ENCODE measurements at regions not wholly inside any gene's neighbourhood (a gene's known extent, or its start where the extent isn't known, plus 50 kb on each side); places are given as distances from the start of the nearest gene placed in this dataset.

DNA sequence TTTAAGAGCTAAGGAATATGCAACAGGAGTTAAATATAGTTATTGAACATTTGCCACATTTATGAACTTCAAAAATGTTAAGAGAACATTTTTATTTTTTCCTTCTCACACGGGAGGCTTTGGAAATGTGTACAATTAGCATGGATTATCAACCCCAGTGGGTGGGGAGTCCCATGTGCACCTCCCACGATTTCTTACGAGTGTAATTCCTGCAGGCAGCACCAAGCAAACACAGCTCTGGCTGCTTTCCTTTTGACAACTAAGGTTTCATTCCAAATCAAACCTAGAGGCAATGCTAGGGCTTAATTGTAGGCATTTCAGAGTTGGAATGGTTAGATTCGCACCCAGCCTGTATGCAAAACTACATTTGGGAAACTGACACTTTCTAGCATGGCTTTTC lies 460.9 kb downstream of the METTL15 start:
- no peak overlapping the region for H3K4me2 ChIP-seq (ENCODE audit: low read length)
- no peak for FAIRE-seq
- no peak overlapping the region for H3K4me3 ChIP-seq (ENCODE audit: insufficient read depth, low read depth, low read length)
- H2AFZ ChIP-seq (ENCODE audit: low read depth, low read length), result no peak overlapping the region
- no peaks in the 10 kb centered on the region for H4K20me1 ChIP-seq (ENCODE audit: insufficient read depth, low read length)
- no peaks in the 10 kb centered on the region for H3K79me2 ChIP-seq (ENCODE audit: insufficient read depth, low read length)
- no peaks in the 10 kb centered on the region for H3K27me3 ChIP-seq (ENCODE audit: insufficient read depth, low read length)
- DNase-seq (ENCODE audit: low read depth), result no peak
- no peaks in the 10 kb centered on the region for H3K27me3 Mint-ChIP-seq (ENCODE audit: low read depth, unreplicated experiment)
- no peak overlapping the region for H3K27ac Mint-ChIP-seq (ENCODE audit: unreplicated experiment)
- no peaks in the 10 kb centered on the region for H3K9me3 Mint-ChIP-seq (ENCODE audit: unreplicated experiment)
- no peak overlapping the region for H3K4me3 Mint-ChIP-seq (ENCODE audit: unreplicated experiment)
- H3K4me1 ChIP-seq (ENCODE audit: insufficient read depth, low read length), result peaks cover 9% of the 10 kb centered on the region
- no peak for TF ChIP-seq EZH2 (IDR thresholded peaks at IDR 0.05; ENCODE audit: insufficient read depth, low read length)
- TF ChIP-seq, protein P1, sequence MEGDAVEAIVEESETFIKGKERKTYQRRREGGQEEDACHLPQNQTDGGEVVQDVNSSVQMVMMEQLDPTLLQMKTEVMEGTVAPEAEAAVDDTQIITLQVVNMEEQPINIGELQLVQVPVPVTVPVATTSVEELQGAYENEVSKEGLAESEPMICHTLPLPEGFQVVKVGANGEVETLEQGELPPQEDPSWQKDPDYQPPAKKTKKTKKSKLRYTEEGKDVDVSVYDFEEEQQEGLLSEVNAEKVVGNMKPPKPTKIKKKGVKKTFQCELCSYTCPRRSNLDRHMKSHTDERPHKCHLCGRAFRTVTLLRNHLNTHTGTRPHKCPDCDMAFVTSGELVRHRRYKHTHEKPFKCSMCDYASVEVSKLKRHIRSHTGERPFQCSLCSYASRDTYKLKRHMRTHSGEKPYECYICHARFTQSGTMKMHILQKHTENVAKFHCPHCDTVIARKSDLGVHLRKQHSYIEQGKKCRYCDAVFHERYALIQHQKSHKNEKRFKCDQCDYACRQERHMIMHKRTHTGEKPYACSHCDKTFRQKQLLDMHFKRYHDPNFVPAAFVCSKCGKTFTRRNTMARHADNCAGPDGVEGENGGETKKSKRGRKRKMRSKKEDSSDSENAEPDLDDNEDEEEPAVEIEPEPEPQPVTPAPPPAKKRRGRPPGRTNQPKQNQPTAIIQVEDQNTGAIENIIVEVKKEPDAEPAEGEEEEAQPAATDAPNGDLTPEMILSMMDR (IDR thresholded peaks at IDR 0.05; ENCODE audit: insufficient read depth, low read depth, low read length), result no peak
- H3K36me3 ChIP-seq (ENCODE audit: insufficient read depth, low read length), result no peaks in the 10 kb centered on the region
- H3K9me3 ChIP-seq (ENCODE audit: insufficient read depth, low read depth, low read length), result no peaks in the 10 kb centered on the region
- H3K4me1 Mint-ChIP-seq (ENCODE audit: low read depth, unreplicated experiment), result no peaks in the 10 kb centered on the region
- no peak overlapping the region for H3K9ac ChIP-seq (ENCODE audit: low read length)
- no peak overlapping the region for H3K27ac ChIP-seq (ENCODE audit: low read depth, low read length)
- H3K36me3 Mint-ChIP-seq (ENCODE audit: low read depth, unreplicated experiment), result no peaks in the 10 kb centered on the region

DNA sequence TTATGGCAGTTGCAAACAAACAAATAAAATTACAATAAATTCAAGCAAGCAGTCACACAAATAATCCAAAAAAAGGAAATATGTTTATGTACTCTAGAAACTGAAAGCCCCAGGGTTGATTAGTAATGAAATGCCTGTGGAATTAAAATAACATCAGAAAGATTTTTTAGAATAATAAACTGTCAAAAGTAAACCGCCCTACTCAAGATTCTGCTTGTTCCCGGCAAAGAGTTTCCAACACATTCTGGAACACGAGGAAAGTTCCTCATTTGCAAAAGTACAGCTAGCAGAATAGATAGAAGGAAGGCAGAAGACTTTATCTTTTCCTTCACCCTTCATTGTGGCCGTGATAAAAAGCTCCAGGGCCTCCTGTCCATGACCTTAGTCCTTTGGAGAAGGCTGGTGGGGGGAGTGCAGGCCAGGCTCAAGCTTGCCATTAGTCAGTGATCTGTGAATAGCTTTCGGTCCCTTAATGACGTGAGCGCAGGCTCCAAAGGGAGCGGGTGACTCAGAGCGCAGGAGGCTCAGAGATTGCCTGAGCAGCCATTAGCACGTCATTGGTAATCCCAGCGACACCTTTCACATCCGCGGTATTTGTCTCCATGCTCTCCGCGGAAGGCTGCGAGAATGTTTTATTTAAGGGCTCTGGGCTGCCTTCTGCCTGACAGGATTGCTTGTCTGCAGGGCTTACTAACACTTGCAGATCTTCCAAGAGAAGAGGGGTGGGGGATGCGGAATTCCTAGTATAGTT lies 458.3 kb downstream of the METTL15 start:
- H3K79me2 ChIP-seq (ENCODE audit: insufficient read depth, low read length), result no peaks in the 10 kb centered on the region
- H4K20me1 ChIP-seq (ENCODE audit: insufficient read depth, low read length), result no peaks in the 10 kb centered on the region
- TF ChIP-seq EZH2 (IDR thresholded peaks at IDR 0.05; ENCODE audit: insufficient read depth, low read length), result no peak
- TF ChIP-seq, protein P1 (IDR thresholded peaks at IDR 0.05; ENCODE audit: insufficient read depth, low read depth, low read length), result no peak
- peak overlapping the region; percentile 74 for H2AFZ ChIP-seq (ENCODE audit: low read depth, low read length)
- Mint-ChIP-seq H3K4me3 (ENCODE audit: unreplicated experiment) (no peak overlapping the region), H3K27me3 (ENCODE audit: low read depth, unreplicated experiment) (peaks cover 2% of the 10 kb centered on the region), H3K9me3 (ENCODE audit: unreplicated experiment) (no peaks in the 10 kb centered on the region), H3K27ac (ENCODE audit: unreplicated experiment) (no peak overlapping the region), H3K4me1 (ENCODE audit: low read depth, unreplicated experiment) (no peaks in the 10 kb centered on the region), H3K36me3 (ENCODE audit: low read depth, unreplicated experiment) (no peaks in the 10 kb centered on the region)
- H3K27ac ChIP-seq (ENCODE audit: low read depth, low read length), result peak overlapping the region; percentile 82
- FAIRE-seq, result peak; percentile 99
- peak; percentile 98 for DNase-seq (ENCODE audit: low read depth)
- peak overlapping the region; percentile 81 for H3K4me2 ChIP-seq (ENCODE audit: low read length)
- H3K4me1 ChIP-seq (ENCODE audit: insufficient read depth, low read length), result peaks cover 9% of the 10 kb centered on the region
- no peaks in the 10 kb centered on the region for H3K9me3 ChIP-seq (ENCODE audit: insufficient read depth, low read depth, low read length)
- peak overlapping the region; percentile 60 for H3K9ac ChIP-seq (ENCODE audit: low read length)
- H3K36me3 ChIP-seq (ENCODE audit: insufficient read depth, low read length), result no peaks in the 10 kb centered on the region
- peak overlapping the region; percentile 34 for H3K4me3 ChIP-seq (ENCODE audit: insufficient read depth, low read depth, low read length)
- no peaks in the 10 kb centered on the region for H3K27me3 ChIP-seq (ENCODE audit: insufficient read depth, low read length)

DNA sequence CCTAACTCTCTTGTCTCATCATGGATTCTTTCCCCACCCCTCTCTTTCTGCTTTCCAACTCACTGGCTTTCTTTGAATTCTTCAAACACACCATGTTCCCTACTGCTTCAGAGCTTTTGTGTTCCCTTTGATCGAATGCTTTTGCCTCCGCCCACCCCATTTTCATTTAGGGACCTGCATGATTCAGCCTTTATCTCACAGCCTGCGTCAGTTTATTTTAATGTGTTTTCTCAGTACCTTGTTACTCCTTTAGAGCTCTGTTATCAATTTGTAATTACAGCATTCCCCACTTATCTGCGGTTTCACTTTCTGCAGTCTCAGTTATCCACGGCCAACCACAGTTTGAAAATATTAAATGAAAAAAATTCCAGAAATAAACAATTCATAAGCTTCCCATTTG lies 451.3 kb downstream of the METTL15 start:
- H3K36me3 ChIP-seq (ENCODE audit: insufficient read depth, low read length), result no peaks in the 10 kb centered on the region
- no peaks in the 10 kb centered on the region for H3K27me3 ChIP-seq (ENCODE audit: insufficient read depth, low read length)
- Mint-ChIP-seq H3K36me3 (ENCODE audit: low read depth, unreplicated experiment) (no peaks in the 10 kb centered on the region), H3K9me3 (ENCODE audit: unreplicated experiment) (peaks cover 3% of the 10 kb centered on the region), H3K27me3 (ENCODE audit: low read depth, unreplicated experiment) (peaks cover 4% of the 10 kb centered on the region), H3K4me3 (ENCODE audit: unreplicated experiment) (no peak overlapping the region), H3K27ac (ENCODE audit: unreplicated experiment) (no peak overlapping the region), H3K4me1 (ENCODE audit: low read depth, unreplicated experiment) (no peaks in the 10 kb centered on the region)
- H3K4me1 ChIP-seq (ENCODE audit: insufficient read depth, low read length), result no peaks in the 10 kb centered on the region
- no peak overlapping the region for H3K4me3 ChIP-seq (ENCODE audit: insufficient read depth, low read depth, low read length)
- no peak for FAIRE-seq
- no peak overlapping the region for H2AFZ ChIP-seq (ENCODE audit: low read depth, low read length)
- TF ChIP-seq EZH2 (IDR thresholded peaks at IDR 0.05; ENCODE audit: insufficient read depth, low read length), result no peak
- TF ChIP-seq, protein P1 (IDR thresholded peaks at IDR 0.05; ENCODE audit: insufficient read depth, low read depth, low read length), result no peak
- H3K9me3 ChIP-seq (ENCODE audit: insufficient read depth, low read depth, low read length), result no peaks in the 10 kb centered on the region
- no peaks in the 10 kb centered on the region for H4K20me1 ChIP-seq (ENCODE audit: insufficient read depth, low read length)
- peak; percentile 86 for DNase-seq (ENCODE audit: low read depth)
- no peaks in the 10 kb centered on the region for H3K79me2 ChIP-seq (ENCODE audit: insufficient read depth, low read length)
- peak overlapping the region; percentile 54 for H3K4me2 ChIP-seq (ENCODE audit: low read length)
- H3K9ac ChIP-seq (ENCODE audit: low read length), result peak overlapping the region; percentile 36
- H3K27ac ChIP-seq (ENCODE audit: low read depth, low read length), result no peak overlapping the region
